GM18909 (cell line): ENCODE measurements at regions not wholly inside any gene's neighbourhood (a gene's known extent, or its start where the extent isn't known, plus 50 kb on each side); places are given as distances from the start of the nearest gene placed in this dataset.

ENCODE experiments used
- ATAC-seq: cut with Tn5 transposase; IDR thresholded peaks from one replicate; pipeline ENCODE4 v1.9.1; 2021; ENCODE audit warnings: mild to moderate bottlenecking; ENCODE audit not compliant: unreplicated experiment, poor library complexity

GRCh38 chr6:4677751-4678065, 98.5 kb upstream of the CDYL start:
- no peak for ATAC-seq

GRCh38 chr6:4677011-4677750, 99.0 kb upstream of the CDYL start:
- ATAC-seq = no peak

GRCh38 chr6:4676016-4676415, 100.2 kb upstream of the CDYL start:
- ATAC-seq = no peak

GRCh38 chr6:4675121-4675520, 101.1 kb upstream of the CDYL start:
- ATAC-seq = no peak

- ATAC-seq = no peak
Observed at GRCh38 chr6:4673861-4674260, 102.3 kb upstream of the CDYL start.

GRCh38 chr6:4672772-4673171, 103.4 kb upstream of the CDYL start:
- no peak for ATAC-seq

GRCh38 chr6:4671587-4672115, 104.6 kb upstream of the CDYL start:
- no peak for ATAC-seq

GRCh38 chr6:4670824-4671409, 105.3 kb upstream of the CDYL start:
- no peak for ATAC-seq

GRCh38 chr6:4670290-4670689, 105.9 kb upstream of the CDYL start:
- ATAC-seq = no peak

GRCh38 chr6:4668271-4669179, 107.7 kb upstream of the CDYL start:
- ATAC-seq = no peak

GRCh38 chr6:4667591-4667990, 108.6 kb upstream of the CDYL start:
- no peak for ATAC-seq

GRCh38 chr6:4666886-4667513, 109.2 kb upstream of the CDYL start:
- no peak for ATAC-seq

- no peak for ATAC-seq
Observed at GRCh38 chr6:4665489-4666417, 110.5 kb upstream of the CDYL start.

GRCh38 chr6:4664911-4665310, 111.3 kb upstream of the CDYL start:
- no peak for ATAC-seq

GRCh38 chr6:4664117-4664626, 112.0 kb upstream of the CDYL start:
- no peak for ATAC-seq

GRCh38 chr6:4662886-4663285, 113.3 kb upstream of the CDYL start:
- no peak for ATAC-seq

GRCh38 chr6:4661391-4661790, 114.8 kb upstream of the CDYL start:
- ATAC-seq = no peak

GRCh38 chr6:4660377-4661321, 115.6 kb upstream of the CDYL start:
- ATAC-seq = no peak
